ENCODE measurements at regions not wholly inside any gene's neighbourhood (a gene's known extent, or its start where the extent isn't known, plus 50 kb on each side); places are given as distances from the start of the nearest gene placed in this dataset.

GRCh38 chr5:68522863-68523262 lies 307.3 kb downstream of the PIK3R1 start:
- H3K27me3 Mint-ChIP-seq, result no peaks in the 10 kb centered on the region
- no peak for TF ChIP-seq CTCF (IDR thresholded peaks at IDR 0.05)
- no peak for TF ChIP-seq EZH2 (IDR thresholded peaks at IDR 0.05; ENCODE audit: borderline replicate concordance, insufficient read depth, low read depth, low read length, poor library complexity, severe bottlenecking)
- peaks cover 5% of the 10 kb centered on the region for H3K4me1 Mint-ChIP-seq
- ChIA-PET POLR2A (no interaction called here), CTCF (interaction anchor here (1.3 kb wide), 1 partner anchor 236 kb away, joined by 3 read pairs; no protein-coding TSS in a partner anchor)
- H4K20me1 ChIP-seq (ENCODE audit: control insufficient read depth, insufficient read depth, low read length, poor library complexity, severe bottlenecking), result no peaks in the 10 kb centered on the region
- H3K9me3 ChIP-seq (ENCODE audit: control extremely low read depth in 1 of 3, control insufficient read depth in 2 of 3, insufficient read depth in 1 of 3, low read length in 2 of 3), result peaks cover 0 to 2% (median 1%) of the 10 kb centered on the region in 3 donors
- H3K27ac Mint-ChIP-seq, result no peak overlapping the region
- H3K79me2 ChIP-seq (ENCODE audit: control insufficient read depth, insufficient read depth, low read length), result no peaks in the 10 kb centered on the region
- H3K27ac ChIP-seq (ENCODE audit: low read length in 2 of 2), result no peak overlapping the region
- H3K27me3 ChIP-seq (replicated peaks in 1 of 4; ENCODE audit: control extremely low read depth in 1 of 4, control insufficient read depth in 3 of 4, insufficient read depth in 4 of 4, low read length in 3 of 4), result no peaks in the 10 kb centered on the region
- peaks cover 0 to 7% of the 10 kb centered on the region in 2 donors for H3K4me1 ChIP-seq (ENCODE audit: control insufficient read depth in 2 of 2, insufficient read depth in 2 of 2, low read length in 2 of 2)
- H2AFZ ChIP-seq (ENCODE audit: insufficient read depth, low read depth, low read length, poor library complexity, severe bottlenecking), result no peak overlapping the region
- H3K4me3 ChIP-seq (ENCODE audit: control extremely low read depth in 1 of 5, extremely low read depth in 1 of 5, insufficient read depth in 1 of 5, low read depth in 2 of 5, low read length in 4 of 5), result no peak overlapping the region
- no peak overlapping the region for H3K9ac ChIP-seq (ENCODE audit: low read length)
- no peak overlapping the region for H3K4me3 Mint-ChIP-seq
- intact Hi-C loops (cut with micrococcal nuclease), result no loop called here
- H3K36me3 ChIP-seq (replicated peaks in 1 of 2; ENCODE audit: control extremely low read depth in 1 of 2, control insufficient read depth in 1 of 2, extremely low read depth in 1 of 2, insufficient read depth in 2 of 2, low read length in 1 of 2), result no peaks in the 10 kb centered on the region
- ATAC-seq (ENCODE audit: low read depth) (no peak), DNase-seq (no peak)
- no peak overlapping the region for H3K4me2 ChIP-seq (replicated peaks; ENCODE audit: low read depth, low read length, poor library complexity, severe bottlenecking)
- H3K9me3 Mint-ChIP-seq (ENCODE audit: insufficient read depth), result no peaks in the 10 kb centered on the region
- 95% methylated on average over 4 of the region's 4 CpGs for WGBS (ENCODE audit: insufficient coverage)

- Histone ChIP-seq H3K9me3 (ENCODE audit: control extremely low read depth in 1 of 3, control insufficient read depth in 2 of 3, insufficient read depth in 1 of 3, low read length in 2 of 3) (peaks cover 0 to 6% (median 1%) of the 10 kb centered on the region in 3 donors), H2AFZ (ENCODE audit: insufficient read depth, low read depth, low read length, poor library complexity, severe bottlenecking) (no peak overlapping the region), H3K27me3 (replicated peaks in 1 of 4; ENCODE audit: control extremely low read depth in 1 of 4, control insufficient read depth in 3 of 4, insufficient read depth in 4 of 4, low read length in 3 of 4) (no peaks in the 10 kb centered on the region), H4K20me1 (ENCODE audit: control insufficient read depth, insufficient read depth, low read length, poor library complexity, severe bottlenecking) (no peaks in the 10 kb centered on the region), H3K4me3 (ENCODE audit: control extremely low read depth in 1 of 5, extremely low read depth in 1 of 5, insufficient read depth in 1 of 5, low read depth in 2 of 5, low read length in 4 of 5) (no peak overlapping the region), H3K36me3 (replicated peaks in 1 of 2; ENCODE audit: control extremely low read depth in 1 of 2, control insufficient read depth in 1 of 2, extremely low read depth in 1 of 2, insufficient read depth in 2 of 2, low read length in 1 of 2) (no peaks in the 10 kb centered on the region), H3K79me2 (ENCODE audit: control insufficient read depth, insufficient read depth, low read length) (no peaks in the 10 kb centered on the region), H3K27ac (ENCODE audit: low read length in 2 of 2) (no peak overlapping the region), H3K4me2 (replicated peaks; ENCODE audit: low read depth, low read length, poor library complexity, severe bottlenecking) (no peak overlapping the region), H3K4me1 (ENCODE audit: control insufficient read depth in 2 of 2, insufficient read depth in 2 of 2, low read length in 2 of 2) (no peaks in the 10 kb centered on the region), H3K9ac (ENCODE audit: low read length) (no peak overlapping the region)
- ATAC-seq (ENCODE audit: low read depth) (no peak), DNase-seq (no peak)
- H3K9me3 Mint-ChIP-seq (ENCODE audit: insufficient read depth), result no peaks in the 10 kb centered on the region
- no peak overlapping the region for H3K4me3 Mint-ChIP-seq
- intact Hi-C loops (cut with micrococcal nuclease), result no loop called here
- no peaks in the 10 kb centered on the region for H3K4me1 Mint-ChIP-seq
- WGBS (ENCODE audit: insufficient coverage), result 80% methylated on average over 1 of the region's 3 CpGs
- ChIA-PET POLR2A (no interaction called here), CTCF (no interaction called here)
- TF ChIP-seq EZH2 (IDR thresholded peaks at IDR 0.05; ENCODE audit: borderline replicate concordance, insufficient read depth, low read depth, low read length, poor library complexity, severe bottlenecking) (no peak), CTCF (IDR thresholded peaks at IDR 0.05) (no peak)
- peaks cover 7% of the 10 kb centered on the region for H3K27me3 Mint-ChIP-seq
- H3K27ac Mint-ChIP-seq, result no peak overlapping the region
Measured at GRCh38 chr5:68528821-68529273, 313.3 kb downstream of the PIK3R1 start.
